ENCODE measurements at regions not wholly inside any gene's neighbourhood (a gene's known extent, or its start where the extent isn't known, plus 50 kb on each side); places are given as distances from the start of the nearest gene placed in this dataset.

- no peak for TF ChIP-seq EZH2 (IDR thresholded peaks at IDR 0.05; ENCODE audit: borderline replicate concordance, low read depth, low read length, severe bottlenecking)
- no peak for TF ChIP-seq CTCF (IDR thresholded peaks at IDR 0.05; ENCODE audit: extremely low read depth in 1 of 2, insufficient read depth in 1 of 2, low read depth in 1 of 2, low read length in 2 of 2)
- no peak for TF ChIP-seq POLR2A (IDR thresholded peaks at IDR 0.05; ENCODE audit: low read depth, low read length)
- no peak for TF ChIP-seq POLR2AphosphoS5 (IDR thresholded peaks at IDR 0.05; ENCODE audit: insufficient read depth, low read depth, low read length)
- TF ChIP-seq MYC (IDR thresholded peaks at IDR 0.05; ENCODE audit: low read depth, low read length), result no peak
- no peak for TF ChIP-seq MAX (IDR thresholded peaks at IDR 0.05; ENCODE audit: insufficient read depth, insufficient read length)
These were observed 192.3 kb downstream of the DEPDC1B start for GRCh38 chr5:60507687-60508086.

Data from endothelial cell of umbilical vein (primary cell).